Stomach (tissue), 8 donors: ENCODE measurements at regions not wholly inside any gene's neighbourhood (a gene's known extent, or its start where the extent isn't known, plus 50 kb on each side); places are given as distances from the start of the nearest gene placed in this dataset.

ENCODE experiments used
- DNase-seq, 2 donors: peaks; one replicate each; pipeline versions ENCODE4 v3.0.0 to v3.0.0-alpha.2; 2013 to 2019
- H3K27ac ChIP-seq, 5 donors: fragments of 200-600 bp in 4 of 5; sonication (generic) in 4 of 5; one replicate each; pipeline ENCODE4 v1.5.1; 2013 to 2019; ENCODE audit warnings: mild to moderate bottlenecking in 1 of 5, moderate library complexity in 1 of 5
- H3K27me3 ChIP-seq, 3 donors: fragments of 200-600 bp; sonication (generic); one replicate each; pipeline ENCODE4 v1.5.1; 2017 to 2019; ENCODE audit warnings: mixed run types in 1 of 3
- H3K36me3 ChIP-seq, 4 donors: fragments of 200-600 bp; sonication (generic); 1 replicate in 3 of 4; 2 replicates in 1 of 4; pipeline ENCODE4 v1.5.1; 2016 to 2019
- H3K4me1 ChIP-seq, 4 donors: fragments of 200-600 bp; sonication (generic); one replicate each; pipeline ENCODE4 v1.5.1; 2016 to 2019
- H3K4me3 ChIP-seq, 4 donors: fragments of 200-600 bp; sonication (generic) in 3 of 4; one replicate each; pipeline ENCODE4 v1.5.1; 2016 to 2019; ENCODE audit warnings: mild to moderate bottlenecking in 1 of 4
- H3K9me3 ChIP-seq, 4 donors: fragments of 200-600 bp; sonication (generic); one replicate each; pipeline ENCODE4 v1.5.1; 2016 to 2019
- EP300 ChIP-seq: sonication (generic); formaldehyde crosslinking; IDR thresholded peaks from one replicate; pipeline ENCODE4 v1.6.1; 2017; ENCODE audit warnings: antibody characterized with exemption
- POLR2A ChIP-seq, 4 donors: fragments of 450-650 bp; IDR thresholded peaks; one replicate each; pipeline ENCODE4 v1.6.1; 2016; ENCODE audit warnings: antibody characterized with exemption in 4 of 4, control low read depth in 2 of 4, mild to moderate bottlenecking in 1 of 4, moderate library complexity in 1 of 4
- POLR2AphosphoS5 ChIP-seq, 3 donors: sonication (generic); formaldehyde crosslinking; IDR thresholded peaks; one replicate each; pipeline ENCODE4 v1.6.1; 2016; ENCODE audit warnings: antibody characterized with exemption in 3 of 3
- WGBS, 5 donors: extraction: QIAGEN DNeasy Blood & Tissue Kit in 3 of 5; methylation state at CpG; one replicate each; pipeline versions ENCODE4 v1.1.5 to v1.1.7; 2013 to 2018; 5-methylcytosine and 5-hydroxymethylcytosine counted together
- intact Hi-C: fragments of 100-400 bp; cut with DNase I; formaldehyde crosslinking; loops from one replicate; pipeline ENCODE4 v1.15.1; 2023; ENCODE audit warnings: low total_unique reads
- TF ChIP-seq, protein P1 (sequence below), 7 experiments: fragments of 450-650 bp in 4 of 7; fragments of 200-600 bp in 3 of 7; sonication (generic) in 3 of 7; IDR thresholded peaks; one replicate each; pipeline ENCODE4 v1.5.1; 2016 to 2019; ENCODE audit warnings: antibody characterized with exemption in 7 of 7, control low read depth in 2 of 7, mild to moderate bottlenecking in 1 of 7
- donor health status: healthy with polysubstance abuse.
- donor health status: Bipolar disorder and iron deficiency.
- donor health status: healthy.

DNA sequence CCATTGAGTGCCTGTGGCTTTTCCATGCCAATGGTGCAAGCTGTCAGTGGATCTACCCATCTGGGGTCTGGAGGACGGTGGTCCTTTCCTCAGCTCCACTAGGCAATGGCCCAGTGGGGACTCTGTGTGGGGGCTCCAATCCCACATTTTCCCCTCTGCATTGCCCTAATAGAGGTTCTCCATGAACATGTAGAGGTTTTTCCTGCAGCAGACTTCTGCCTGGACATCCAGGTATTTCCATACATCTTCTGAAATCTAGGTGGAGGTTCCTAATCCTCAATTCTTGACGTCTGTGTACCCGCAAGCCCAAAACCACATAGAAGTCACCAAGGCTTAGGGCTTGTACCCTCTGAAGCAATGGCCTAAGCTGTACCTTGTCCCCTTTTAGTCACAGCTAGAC is 703.1 kb downstream of the MCTP2 start:
- intact Hi-C loops: no loop called here
- Histone ChIP-seq H3K9me3 (peaks cover 0 to 13% (median 5%) of the 10 kb centered on the region in 4 donors), H3K36me3 (no peaks in the 10 kb centered on the region), H3K27me3 (no peaks in the 10 kb centered on the region), H3K27ac (no peak overlapping the region), H3K4me1 (no peaks in the 10 kb centered on the region), H3K4me3 (no peak overlapping the region)
- no peak for DNase-seq
- WGBS, 5 donors: 94 to 98% (median 96%) methylated on average over 3 of the region's 3 CpGs
- TF ChIP-seq, protein P1, sequence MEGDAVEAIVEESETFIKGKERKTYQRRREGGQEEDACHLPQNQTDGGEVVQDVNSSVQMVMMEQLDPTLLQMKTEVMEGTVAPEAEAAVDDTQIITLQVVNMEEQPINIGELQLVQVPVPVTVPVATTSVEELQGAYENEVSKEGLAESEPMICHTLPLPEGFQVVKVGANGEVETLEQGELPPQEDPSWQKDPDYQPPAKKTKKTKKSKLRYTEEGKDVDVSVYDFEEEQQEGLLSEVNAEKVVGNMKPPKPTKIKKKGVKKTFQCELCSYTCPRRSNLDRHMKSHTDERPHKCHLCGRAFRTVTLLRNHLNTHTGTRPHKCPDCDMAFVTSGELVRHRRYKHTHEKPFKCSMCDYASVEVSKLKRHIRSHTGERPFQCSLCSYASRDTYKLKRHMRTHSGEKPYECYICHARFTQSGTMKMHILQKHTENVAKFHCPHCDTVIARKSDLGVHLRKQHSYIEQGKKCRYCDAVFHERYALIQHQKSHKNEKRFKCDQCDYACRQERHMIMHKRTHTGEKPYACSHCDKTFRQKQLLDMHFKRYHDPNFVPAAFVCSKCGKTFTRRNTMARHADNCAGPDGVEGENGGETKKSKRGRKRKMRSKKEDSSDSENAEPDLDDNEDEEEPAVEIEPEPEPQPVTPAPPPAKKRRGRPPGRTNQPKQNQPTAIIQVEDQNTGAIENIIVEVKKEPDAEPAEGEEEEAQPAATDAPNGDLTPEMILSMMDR (IDR thresholded peaks at IDR 0.05): no peak
- no peak for TF ChIP-seq EP300
- no peak for TF ChIP-seq POLR2AphosphoS5 (IDR thresholded peaks at IDR 0.05)
- no peak for TF ChIP-seq POLR2A (IDR thresholded peaks at IDR 0.05)

DNA sequence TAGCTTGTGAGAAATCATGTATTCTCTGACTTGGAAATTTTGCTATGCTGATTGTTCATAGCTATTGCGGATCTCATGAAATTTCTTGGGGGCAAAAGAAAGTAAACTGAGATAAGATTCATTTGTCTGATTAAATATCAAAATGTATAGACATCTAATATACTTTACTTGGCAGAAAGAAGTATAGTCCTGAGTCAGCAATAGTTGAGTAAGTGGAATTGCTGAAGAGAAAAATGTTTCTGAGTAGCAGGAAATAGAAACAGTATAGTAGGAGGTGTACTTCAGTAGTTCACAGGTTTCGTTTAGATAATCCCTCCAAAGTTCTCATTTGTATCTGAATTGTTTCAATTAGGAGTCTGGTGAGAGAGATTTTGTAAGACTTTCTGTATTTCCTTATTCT is 705.9 kb downstream of the MCTP2 start:
- TF ChIP-seq POLR2AphosphoS5 (IDR thresholded peaks at IDR 0.05) (no peak), EP300 (no peak), POLR2A (IDR thresholded peaks at IDR 0.05) (no peak)
- TF ChIP-seq, protein P1 (IDR thresholded peaks at IDR 0.05): no peak
- Histone ChIP-seq H3K4me3 (no peak overlapping the region), H3K36me3 (no peaks in the 10 kb centered on the region), H3K9me3 (peaks cover 0 to 13% (median 5%) of the 10 kb centered on the region in 4 donors), H3K27ac (no peak overlapping the region), H3K27me3 (no peaks in the 10 kb centered on the region), H3K4me1 (no peaks in the 10 kb centered on the region)
- 77 to 84% (median 79%) methylated on average over 2 of the region's 2 CpGs for WGBS, 5 donors
- intact Hi-C loops: no loop called here
- no peak for DNase-seq

DNA sequence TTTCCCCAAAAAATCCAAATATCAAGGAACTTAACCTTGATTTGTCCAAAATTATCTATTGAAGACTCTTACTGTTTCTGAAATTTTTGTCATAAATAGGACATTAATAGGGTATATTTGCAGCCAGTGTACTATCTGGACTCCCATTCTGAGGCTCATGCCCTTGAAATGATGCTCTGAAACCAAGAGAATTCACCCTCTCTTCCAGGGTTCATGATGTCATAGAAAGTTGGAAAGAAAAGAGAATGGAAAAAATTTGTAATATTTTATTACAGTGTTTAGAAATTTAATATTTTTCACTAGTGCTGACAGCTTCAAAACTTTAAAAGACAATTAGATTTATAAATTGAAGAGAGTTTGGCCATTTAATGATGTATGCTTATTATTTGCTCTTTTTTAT is 712.5 kb downstream of the MCTP2 start:
- H3K36me3 ChIP-seq: no peaks in the 10 kb centered on the region
- H3K4me1 ChIP-seq: no peaks in the 10 kb centered on the region
- no peaks in the 10 kb centered on the region for H3K27me3 ChIP-seq
- no peak overlapping the region for H3K4me3 ChIP-seq
- H3K9me3 ChIP-seq: peaks cover 0 to 4% (median 0%) of the 10 kb centered on the region in 4 donors
- DNase-seq: no peak
- H3K27ac ChIP-seq: no peak overlapping the region
- TF ChIP-seq EP300 (no peak), POLR2AphosphoS5 (IDR thresholded peaks at IDR 0.05) (no peak), POLR2A (IDR thresholded peaks at IDR 0.05) (no peak)
- TF ChIP-seq, protein P1 (IDR thresholded peaks at IDR 0.05): no peak
- intact Hi-C loops: no loop called here

DNA sequence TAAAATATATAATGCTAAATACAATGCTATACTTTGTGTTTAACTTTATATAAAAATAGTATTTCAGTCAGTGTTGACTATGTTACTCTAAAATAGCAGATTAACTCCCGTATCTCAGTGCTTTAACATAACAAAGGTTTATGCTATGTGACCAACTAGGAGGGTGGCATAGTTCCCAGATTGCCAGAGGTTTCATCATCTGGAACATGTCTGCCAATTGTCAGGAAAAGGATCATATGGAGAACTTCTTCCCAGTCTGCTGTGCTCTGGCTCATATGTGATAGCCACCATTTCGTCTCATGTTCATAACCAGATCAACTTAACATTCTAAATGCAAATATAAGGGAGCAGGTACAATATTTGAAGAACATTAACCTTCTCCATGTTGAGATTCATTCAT is 720.2 kb downstream of the MCTP2 start:
- WGBS, 5 donors: 70 to 77% (median 75%) methylated on average over 2 of the region's 2 CpGs
- peaks cover 0 to 15% (median 0%) of the 10 kb centered on the region in 4 donors for H3K9me3 ChIP-seq
- TF ChIP-seq EP300 (no peak), POLR2AphosphoS5 (IDR thresholded peaks at IDR 0.05) (no peak), POLR2A (IDR thresholded peaks at IDR 0.05) (no peak)
- TF ChIP-seq, protein P1 (IDR thresholded peaks at IDR 0.05): no peak
- no peaks in the 10 kb centered on the region for H3K27me3 ChIP-seq
- no peak for DNase-seq
- H3K4me1 ChIP-seq: no peaks in the 10 kb centered on the region
- intact Hi-C loops: no loop called here
- H3K36me3 ChIP-seq: no peaks in the 10 kb centered on the region
- H3K4me3 ChIP-seq: no peak overlapping the region
- no peak overlapping the region for H3K27ac ChIP-seq
